Activated naive CD8-positive, alpha-beta T cell treated with anti-CD3 and anti-CD28 coated beads, Interleukin-2, amount 50 U/mL, for 24 hours (primary cell): ENCODE measurements at regions not wholly inside any gene's neighbourhood (a gene's known extent, or its start where the extent isn't known, plus 50 kb on each side); places are given as distances from the start of the nearest gene placed in this dataset.
"Not testable (repeated sequence)": the region's sequence is repeated elsewhere in the genome, so short reads cannot be mapped to it uniquely, and the experiment has no call there.

Experiments used
- ATAC-seq: fragments of 150-1000 bp; cut with Tn5 transposase; one replicate; pipeline ENCODE4 v1.10.0; 2021
- DNase-seq: peaks from one replicate; pipeline ENCODE4 v3.0.0; 2021
- H3K27ac Mint-ChIP-seq: one replicate; pipeline ENCODE4 v1.8.0; 2021; ENCODE audit warnings: mild to moderate bottlenecking, mixed read lengths
- H3K27me3 Mint-ChIP-seq: one replicate; pipeline ENCODE4 v1.8.0; 2021; ENCODE audit warnings: mixed read lengths
- H3K36me3 Mint-ChIP-seq: one replicate; pipeline ENCODE4 v1.8.0; 2021; ENCODE audit warnings: low read depth, mixed read lengths
- H3K4me1 Mint-ChIP-seq: one replicate; pipeline ENCODE4 v1.8.0; 2021; ENCODE audit warnings: mixed read lengths
- H3K4me3 Mint-ChIP-seq: one replicate; pipeline ENCODE4 v1.8.0; 2021; ENCODE audit warnings: mild to moderate bottlenecking, moderate library complexity, mixed read lengths
- H3K9me3 Mint-ChIP-seq: one replicate; pipeline ENCODE4 v1.8.0; 2021; ENCODE audit warnings: mixed read lengths

DNA sequence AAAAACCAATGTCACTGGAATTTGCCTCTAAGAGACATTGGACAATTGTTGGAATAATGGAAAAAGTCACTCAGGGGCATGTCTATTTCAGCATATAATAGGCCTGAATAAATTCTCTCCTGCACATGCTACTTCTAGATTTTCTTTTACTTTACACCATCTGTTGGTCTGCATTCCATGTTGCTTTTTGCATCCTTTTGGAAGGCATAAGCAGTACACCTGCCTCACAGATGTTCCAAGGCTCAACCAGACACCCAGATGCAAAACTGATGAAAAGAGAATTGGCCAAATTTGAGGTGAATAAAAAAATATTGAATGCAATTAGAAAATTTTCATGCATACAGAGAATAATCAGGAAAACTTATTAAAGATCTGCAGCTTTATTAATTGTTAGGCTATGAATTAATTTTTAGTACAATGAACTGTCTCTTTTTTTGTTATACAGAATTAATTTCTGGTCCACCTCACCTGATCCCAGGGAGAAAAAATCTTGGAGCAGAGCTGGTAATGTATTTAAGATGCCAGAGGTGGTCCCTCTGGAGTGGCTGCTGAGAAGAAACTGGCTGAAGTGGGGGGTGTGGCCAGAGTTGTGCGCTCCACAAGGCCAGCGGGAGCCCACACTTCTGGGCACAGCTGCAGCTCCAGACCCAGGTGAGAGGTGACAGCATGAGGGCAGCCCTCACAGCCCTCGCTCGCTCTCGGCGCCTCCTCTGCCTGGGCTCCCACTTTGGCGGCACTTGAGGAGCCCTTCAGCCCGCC, 778.6 kb downstream of the CDH11 start:
- H3K27me3 Mint-ChIP-seq, result no peaks in the 10 kb centered on the region
- H3K36me3 Mint-ChIP-seq, result no peaks in the 10 kb centered on the region
- no peak overlapping the region for H3K27ac Mint-ChIP-seq
- H3K4me1 Mint-ChIP-seq, result no peaks in the 10 kb centered on the region
- ATAC-seq, result no peak
- no peak for DNase-seq
- H3K4me3 Mint-ChIP-seq, result no peak overlapping the region
- H3K9me3 Mint-ChIP-seq, result peaks cover 21% of the 10 kb centered on the region

DNA sequence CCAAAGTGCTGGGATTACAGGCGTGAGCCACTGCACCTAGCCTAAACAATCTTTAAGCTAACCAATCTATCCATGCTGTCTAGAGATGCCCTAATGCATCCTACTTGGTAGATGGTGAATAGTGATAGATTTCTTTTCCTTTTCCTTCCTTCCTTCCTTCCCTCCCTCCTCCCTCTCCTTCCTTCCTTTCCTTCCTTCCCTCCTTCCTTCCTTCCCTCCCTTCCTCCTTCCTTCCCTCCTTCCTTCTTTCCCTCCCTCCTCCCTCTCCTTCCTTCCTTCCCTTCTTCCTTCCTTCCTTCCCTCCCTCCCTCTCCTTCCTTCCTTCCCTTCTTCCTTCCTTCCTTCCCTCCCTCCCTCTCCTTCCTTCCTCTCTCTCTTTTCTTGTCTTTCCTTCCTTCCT, 780.5 kb downstream of the CDH11 start:
- ATAC-seq, H3K36me3 Mint-ChIP-seq, H3K27ac Mint-ChIP-seq, DNase-seq, H3K27me3 Mint-ChIP-seq, H3K4me3 Mint-ChIP-seq, H3K4me1 Mint-ChIP-seq: not testable (repeated sequence)
- H3K9me3 Mint-ChIP-seq, result peaks cover 22% of the 10 kb centered on the region

GRCh38 chr16:64339052-64339770, 782.7 kb downstream of the CDH11 start:
- H3K4me3 Mint-ChIP-seq, result no peak overlapping the region
- no peaks in the 10 kb centered on the region for H3K27me3 Mint-ChIP-seq
- ATAC-seq (no peak), DNase-seq (no peak)
- no peaks in the 10 kb centered on the region for H3K36me3 Mint-ChIP-seq
- H3K27ac Mint-ChIP-seq, result no peak overlapping the region
- no peaks in the 10 kb centered on the region for H3K4me1 Mint-ChIP-seq
- H3K9me3 Mint-ChIP-seq, result peaks cover 22% of the 10 kb centered on the region

- no peak for DNase-seq
- H3K27ac Mint-ChIP-seq, result no peak overlapping the region
- no peaks in the 10 kb centered on the region for H3K4me1 Mint-ChIP-seq
- H3K9me3 Mint-ChIP-seq, result peaks cover 8% of the 10 kb centered on the region
- H3K4me3 Mint-ChIP-seq, result no peak overlapping the region
- H3K36me3 Mint-ChIP-seq, result no peaks in the 10 kb centered on the region
- H3K27me3 Mint-ChIP-seq, result no peaks in the 10 kb centered on the region
- no peak for ATAC-seq
Observed at GRCh38 chr16:64321881-64322280, 800.0 kb downstream of the CDH11 start.

DNA sequence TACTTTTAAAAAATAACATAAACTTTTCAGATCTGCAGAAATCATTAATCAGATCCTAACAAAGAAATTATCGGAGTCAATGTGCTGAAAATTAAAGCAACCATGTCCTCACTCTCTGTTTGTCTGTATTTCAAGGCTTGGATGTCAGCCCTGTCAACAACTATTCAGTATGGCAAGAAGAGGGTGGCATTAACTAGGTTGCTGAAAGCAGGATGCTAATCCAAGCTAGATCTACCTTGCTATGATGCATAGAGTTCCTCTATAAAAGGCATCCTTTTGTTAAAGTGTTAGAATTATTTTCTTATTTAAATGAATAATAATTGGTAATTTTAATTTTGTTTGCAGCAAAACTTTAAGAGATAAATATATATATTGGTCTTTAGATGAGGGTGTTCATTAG, 800.8 kb downstream of the CDH11 start:
- no peak overlapping the region for H3K27ac Mint-ChIP-seq
- H3K4me1 Mint-ChIP-seq, result no peaks in the 10 kb centered on the region
- H3K9me3 Mint-ChIP-seq, result peaks cover 12% of the 10 kb centered on the region
- H3K4me3 Mint-ChIP-seq, result no peak overlapping the region
- H3K27me3 Mint-ChIP-seq, result no peaks in the 10 kb centered on the region
- ATAC-seq (no peak), DNase-seq (no peak)
- no peaks in the 10 kb centered on the region for H3K36me3 Mint-ChIP-seq

DNA sequence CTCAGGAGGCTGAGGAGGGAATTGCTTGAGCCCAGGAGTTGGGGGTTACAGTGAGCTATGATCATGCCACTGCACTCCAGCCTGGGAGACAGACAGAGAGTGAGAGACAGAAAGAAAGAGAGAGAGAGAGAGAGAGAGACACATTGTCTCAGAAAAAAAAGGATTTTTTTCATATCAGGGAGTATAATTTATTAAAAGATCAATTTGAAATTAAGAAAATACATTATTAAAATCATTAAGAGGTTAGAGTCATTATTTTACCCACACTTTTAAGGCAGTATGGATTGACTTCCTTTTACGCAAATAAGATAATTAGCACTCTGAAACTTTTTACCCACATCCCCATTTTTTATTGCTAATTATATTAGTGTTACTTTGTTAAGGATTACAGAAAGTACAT, 804.3 kb downstream of the CDH11 start:
- H3K36me3 Mint-ChIP-seq, result no peaks in the 10 kb centered on the region
- H3K4me3 Mint-ChIP-seq, result no peak overlapping the region
- no peaks in the 10 kb centered on the region for H3K27me3 Mint-ChIP-seq
- no peaks in the 10 kb centered on the region for H3K4me1 Mint-ChIP-seq
- peaks cover 12% of the 10 kb centered on the region for H3K9me3 Mint-ChIP-seq
- H3K27ac Mint-ChIP-seq, result no peak overlapping the region
- DNase-seq (no peak), ATAC-seq (no peak)

GRCh38 chr16:64313726-64314125, 808.1 kb downstream of the CDH11 start:
- ATAC-seq, result no peak
- no peaks in the 10 kb centered on the region for H3K36me3 Mint-ChIP-seq
- no peak overlapping the region for H3K4me3 Mint-ChIP-seq
- H3K4me1 Mint-ChIP-seq, result no peaks in the 10 kb centered on the region
- H3K27ac Mint-ChIP-seq, result no peak overlapping the region
- no peaks in the 10 kb centered on the region for H3K27me3 Mint-ChIP-seq
- DNase-seq, result no peak
- peaks cover 23% of the 10 kb centered on the region for H3K9me3 Mint-ChIP-seq

GRCh38 chr16:64312980-64313379, 808.9 kb downstream of the CDH11 start:
- H3K4me3 Mint-ChIP-seq, result no peak overlapping the region
- H3K27ac Mint-ChIP-seq, result no peak overlapping the region
- peaks cover 19% of the 10 kb centered on the region for H3K9me3 Mint-ChIP-seq
- H3K27me3 Mint-ChIP-seq, result no peaks in the 10 kb centered on the region
- DNase-seq (no peak), ATAC-seq (no peak)
- H3K36me3 Mint-ChIP-seq, result no peaks in the 10 kb centered on the region
- H3K4me1 Mint-ChIP-seq, result no peaks in the 10 kb centered on the region

DNA sequence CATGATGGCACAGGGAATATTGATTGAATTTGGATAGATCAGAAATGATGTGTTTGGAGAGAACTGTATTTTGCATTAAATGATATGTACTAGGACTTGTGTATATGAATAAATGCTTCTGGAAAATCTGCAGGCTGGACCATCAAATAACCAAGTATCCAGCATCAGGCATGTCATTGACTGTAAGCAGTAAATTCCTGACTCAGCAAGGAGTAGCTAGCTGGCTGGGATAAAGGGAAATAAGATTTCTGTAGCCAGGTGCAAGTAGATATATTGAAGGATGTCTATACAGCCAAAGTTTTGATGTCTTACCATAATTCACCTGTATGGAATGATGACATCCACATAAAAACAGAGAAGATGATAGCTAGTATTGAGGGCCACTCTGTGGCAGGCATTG, 809.6 kb downstream of the CDH11 start:
- Mint-ChIP-seq H3K4me3 (no peak overlapping the region), H3K36me3 (no peaks in the 10 kb centered on the region), H3K27ac (no peak overlapping the region), H3K4me1 (no peaks in the 10 kb centered on the region), H3K27me3 (no peaks in the 10 kb centered on the region), H3K9me3 (peaks cover 19% of the 10 kb centered on the region)
- DNase-seq (no peak), ATAC-seq (no peak)

DNA sequence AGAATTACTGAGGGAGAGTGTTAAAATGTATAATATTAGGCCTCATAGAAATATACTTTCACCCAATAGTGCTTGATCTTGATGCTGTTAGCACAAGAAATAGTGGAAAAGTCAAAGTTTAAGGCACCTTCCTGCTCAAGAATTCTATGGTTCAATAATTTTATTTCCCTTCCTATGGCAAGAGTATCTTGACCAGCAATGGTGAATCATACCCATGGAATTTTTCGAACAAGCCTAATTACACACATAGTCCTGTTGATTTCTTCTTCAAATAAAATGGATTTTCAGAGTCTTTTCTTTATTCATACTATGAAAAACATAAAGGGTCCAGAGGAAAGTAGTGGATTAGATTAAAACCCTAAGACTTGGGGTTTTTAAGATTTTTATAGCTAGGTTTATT, 810.6 kb downstream of the CDH11 start:
- H3K27ac Mint-ChIP-seq, result no peak overlapping the region
- H3K27me3 Mint-ChIP-seq, result no peaks in the 10 kb centered on the region
- ATAC-seq (no peak), DNase-seq (no peak)
- peaks cover 15% of the 10 kb centered on the region for H3K9me3 Mint-ChIP-seq
- H3K4me1 Mint-ChIP-seq, result no peaks in the 10 kb centered on the region
- H3K36me3 Mint-ChIP-seq, result no peaks in the 10 kb centered on the region
- no peak overlapping the region for H3K4me3 Mint-ChIP-seq

DNA sequence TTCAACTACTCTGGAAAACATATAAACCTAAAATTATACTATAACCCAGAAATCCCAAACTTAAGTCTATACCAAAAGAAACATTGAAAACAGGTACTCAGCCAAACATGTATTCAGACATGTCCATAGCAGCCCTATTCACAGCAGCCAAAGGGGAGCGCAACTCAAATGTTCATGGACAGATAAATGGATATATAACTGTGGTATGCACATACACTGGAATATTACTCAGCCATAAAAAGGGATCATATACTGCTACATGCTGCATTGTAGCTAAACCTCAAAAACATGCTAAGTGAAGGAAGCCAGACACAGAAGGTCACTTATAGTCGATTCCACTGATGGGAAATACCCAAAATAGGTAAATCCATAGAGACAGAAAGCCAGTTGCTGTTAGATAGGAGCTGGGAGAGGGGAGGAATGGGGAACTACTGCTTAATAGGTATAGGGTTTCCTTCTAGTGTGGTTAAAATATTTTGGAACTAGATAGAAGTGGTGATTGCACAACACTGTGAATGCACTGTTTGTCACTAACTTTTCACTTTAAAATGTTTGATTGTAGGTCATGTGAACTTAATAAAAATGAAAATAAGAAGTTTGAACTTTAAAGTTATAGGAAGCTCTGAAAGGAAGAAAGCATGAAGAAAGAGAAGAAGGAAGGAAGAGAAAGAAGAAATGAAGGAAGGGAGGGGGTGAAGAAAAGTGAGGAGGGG, 812.3 kb downstream of the CDH11 start:
- Mint-ChIP-seq H3K4me3 (no peak overlapping the region), H3K9me3 (peaks cover 15% of the 10 kb centered on the region)

GRCh38 chr16:64308721-64309120, 813.1 kb downstream of the CDH11 start:
- peaks cover 18% of the 10 kb centered on the region for H3K9me3 Mint-ChIP-seq
- H3K27me3 Mint-ChIP-seq, result no peaks in the 10 kb centered on the region
- H3K36me3 Mint-ChIP-seq, result no peaks in the 10 kb centered on the region
- H3K27ac Mint-ChIP-seq, result no peak overlapping the region
- no peak overlapping the region for H3K4me3 Mint-ChIP-seq
- no peaks in the 10 kb centered on the region for H3K4me1 Mint-ChIP-seq
- DNase-seq (no peak), ATAC-seq (no peak)

More for the DNA sequence above, 812.3 kb downstream of the CDH11 start:
- DNase-seq (no peak), ATAC-seq (no peak)
- H3K36me3 Mint-ChIP-seq, result no peaks in the 10 kb centered on the region
- no peaks in the 10 kb centered on the region for H3K27me3 Mint-ChIP-seq
- H3K27ac Mint-ChIP-seq, result no peak overlapping the region
- H3K4me1 Mint-ChIP-seq, result no peaks in the 10 kb centered on the region

DNA sequence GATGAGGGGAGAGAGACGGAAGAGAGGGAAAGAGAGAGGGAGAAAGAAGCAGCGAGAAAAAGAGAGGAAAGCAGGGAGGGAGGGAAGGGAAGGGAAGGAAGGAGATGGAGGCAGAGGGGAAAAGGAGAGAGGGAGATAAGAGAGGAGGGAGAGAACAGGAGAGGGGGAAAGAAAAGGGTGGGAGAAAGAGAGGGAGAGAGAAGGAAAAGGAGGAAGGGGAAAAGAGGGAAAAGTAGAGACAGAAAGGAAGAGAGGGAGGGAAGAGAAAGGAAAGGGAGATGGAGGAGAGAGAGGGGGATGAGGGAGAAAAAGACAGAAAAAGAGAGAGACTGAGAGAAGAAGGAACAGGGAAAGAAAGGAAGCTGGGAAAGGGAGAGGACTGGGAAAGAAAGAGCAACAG, 814.4 kb downstream of the CDH11 start:
- no peak overlapping the region for H3K27ac Mint-ChIP-seq
- no peaks in the 10 kb centered on the region for H3K27me3 Mint-ChIP-seq
- no peaks in the 10 kb centered on the region for H3K4me1 Mint-ChIP-seq
- no peak overlapping the region for H3K4me3 Mint-ChIP-seq
- ATAC-seq, result no peak
- peaks cover 19% of the 10 kb centered on the region for H3K9me3 Mint-ChIP-seq
- no peak for DNase-seq
- H3K36me3 Mint-ChIP-seq, result no peaks in the 10 kb centered on the region

GRCh38 chr16:64305663-64306062, 816.2 kb downstream of the CDH11 start:
- Mint-ChIP-seq H3K9me3 (peaks cover 19% of the 10 kb centered on the region), H3K36me3 (no peaks in the 10 kb centered on the region), H3K4me3 (no peak overlapping the region), H3K27me3 (no peaks in the 10 kb centered on the region), H3K4me1 (no peaks in the 10 kb centered on the region), H3K27ac (no peak overlapping the region)
- DNase-seq (no peak), ATAC-seq (no peak)

DNA sequence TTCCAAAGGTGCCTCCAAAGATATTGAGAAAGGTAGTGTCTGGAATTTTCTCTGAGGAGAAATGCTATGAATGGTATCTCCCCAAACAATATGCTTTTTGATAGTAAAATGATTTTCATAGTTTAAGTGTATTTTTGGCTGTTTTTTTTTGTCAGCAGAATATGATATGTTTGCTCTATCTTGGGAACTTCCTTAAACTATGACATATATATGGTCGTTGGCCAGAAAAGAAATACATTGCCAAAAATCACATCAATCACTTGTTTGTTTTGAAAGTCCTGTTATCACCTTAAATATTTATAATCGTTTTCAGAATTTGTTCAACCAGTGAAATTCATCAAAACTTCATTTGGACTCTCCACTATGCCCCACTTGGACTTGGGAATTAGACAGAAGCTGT, 816.9 kb downstream of the CDH11 start:
- H3K9me3 Mint-ChIP-seq, result peaks cover 16% of the 10 kb centered on the region
- no peaks in the 10 kb centered on the region for H3K4me1 Mint-ChIP-seq
- no peak overlapping the region for H3K27ac Mint-ChIP-seq
- H3K36me3 Mint-ChIP-seq, result no peaks in the 10 kb centered on the region
- no peaks in the 10 kb centered on the region for H3K27me3 Mint-ChIP-seq
- no peak for ATAC-seq
- H3K4me3 Mint-ChIP-seq, result no peak overlapping the region
- DNase-seq, result no peak
